ENCODE measurements at regions not wholly inside any gene's neighbourhood (a gene's known extent, or its start where the extent isn't known, plus 50 kb on each side); places are given as distances from the start of the nearest gene placed in this dataset.
A peak's percentile ranks its signal among the peaks of the same experiment; 100 is the strongest.
"Not testable (repeated sequence)": the region's sequence is repeated elsewhere in the genome, so short reads cannot be mapped to it uniquely, and the experiment has no call there.

DNA sequence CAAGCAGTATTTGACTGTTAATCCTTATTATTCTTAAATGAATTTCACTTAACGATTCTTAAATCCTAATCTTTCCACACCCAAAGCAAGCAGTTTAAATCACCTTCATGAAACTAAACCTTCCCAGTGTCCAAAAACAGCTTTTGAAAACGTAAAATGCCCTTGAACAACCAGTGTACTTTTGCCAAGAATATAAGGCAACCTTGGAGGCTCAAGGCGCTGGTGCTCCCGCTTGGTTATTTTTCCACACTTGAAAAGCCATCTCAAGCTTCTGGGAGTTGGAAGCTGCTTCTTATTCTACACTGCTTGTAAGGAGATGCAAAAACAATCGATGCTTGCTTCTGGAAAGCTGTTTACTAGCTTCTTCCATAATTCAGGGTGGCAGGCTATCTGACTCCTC lies 625.7 kb downstream of the HTR1B start:
- DNase-seq: no peak

DNA sequence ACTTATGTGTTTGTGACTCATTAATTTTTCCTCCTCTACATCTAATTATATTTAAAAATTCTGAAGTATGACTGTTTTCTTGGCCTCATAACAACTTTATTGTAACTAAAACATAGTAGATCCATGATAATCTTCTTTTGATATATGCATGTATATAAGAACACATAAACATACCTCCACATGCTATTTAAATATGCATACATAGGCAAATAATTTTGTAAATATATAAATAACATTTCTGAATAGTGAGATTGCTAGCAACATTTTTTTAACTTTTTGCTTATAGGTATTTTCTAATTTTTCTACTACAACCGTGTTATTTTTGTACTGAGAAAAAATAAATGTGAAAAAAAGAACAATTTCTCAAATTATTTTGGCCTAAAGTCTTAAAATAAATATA lies 627.6 kb downstream of the HTR1B start:
- DNase-seq: no peak

DNA sequence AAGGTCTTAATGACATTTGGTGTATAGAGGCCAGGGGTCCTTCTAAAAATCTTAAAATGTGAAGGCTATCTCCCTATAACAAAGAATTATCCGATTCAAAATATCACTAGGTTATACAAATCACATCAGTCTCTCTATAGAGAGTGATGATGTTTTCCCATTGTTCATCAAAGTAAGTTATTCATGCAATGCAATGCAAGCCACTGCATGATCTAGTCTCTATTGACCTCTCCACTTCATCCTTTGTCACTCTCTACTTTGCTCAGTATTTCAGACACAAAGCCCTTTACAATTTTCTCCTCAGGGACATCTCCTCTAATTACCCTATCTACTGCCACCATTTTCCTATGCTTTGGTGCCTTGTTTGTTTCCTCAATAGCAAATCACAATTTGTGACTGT lies 628.0 kb downstream of the HTR1B start:
- no peak for DNase-seq

DNA sequence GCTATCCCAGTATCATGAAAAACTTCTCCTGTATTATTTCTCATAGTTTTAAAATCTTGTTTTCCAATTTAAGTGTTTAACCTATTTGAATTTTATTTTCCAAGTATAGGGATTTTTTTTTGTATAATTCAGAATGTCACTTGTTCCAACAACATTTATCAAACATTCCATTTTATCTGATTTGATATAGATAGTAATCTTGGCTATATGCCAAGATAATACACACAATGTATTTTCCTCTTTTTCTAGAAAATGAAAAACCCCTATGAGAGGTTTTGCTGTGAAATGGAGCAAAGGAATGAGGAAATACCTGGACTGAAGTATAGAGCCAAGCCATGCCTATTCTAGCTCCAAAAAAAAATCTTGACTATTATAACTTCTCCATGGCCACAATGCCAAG lies 628.9 kb downstream of the HTR1B start:
- DNase-seq: no peak

DNA sequence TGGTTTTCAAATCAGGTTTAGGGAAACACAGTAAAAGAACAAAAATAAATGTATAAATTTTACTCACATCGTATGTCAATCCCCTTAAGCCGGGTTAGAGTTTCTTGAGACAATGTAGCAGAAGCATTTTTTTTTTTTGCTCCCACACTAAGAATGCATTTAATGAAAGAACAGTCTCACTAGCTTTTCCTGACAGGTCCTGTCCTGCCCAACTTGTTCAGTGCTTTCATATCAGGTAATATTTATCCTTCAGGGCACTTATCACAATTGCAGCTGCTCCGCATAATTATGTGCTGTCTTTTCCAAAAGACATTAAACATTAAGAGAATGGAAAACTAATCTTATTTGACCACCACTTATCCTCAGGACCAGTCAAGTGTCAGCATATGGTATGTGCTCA lies 632.0 kb downstream of the HTR1B start:
- no peak for DNase-seq

DNA sequence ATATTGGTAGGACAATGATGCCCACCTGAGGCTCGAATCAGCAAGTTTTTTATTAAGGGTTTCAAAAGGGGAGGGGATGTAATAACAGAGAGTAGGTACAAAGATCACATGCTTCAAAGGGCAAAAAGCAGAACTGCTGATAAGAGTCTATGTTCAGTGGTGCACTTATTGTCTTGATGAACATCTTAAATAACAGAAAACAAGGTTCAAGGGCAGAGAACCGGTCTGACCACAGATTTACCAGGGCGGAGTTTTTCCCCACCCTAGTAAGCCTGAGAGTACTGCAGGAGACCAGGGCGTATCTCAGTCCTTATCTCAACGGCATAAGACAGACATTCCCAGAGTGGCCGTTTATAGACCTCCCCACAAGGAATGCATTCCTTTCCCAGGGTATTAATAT lies 639.7 kb downstream of the HTR1B start:
- not testable (repeated sequence) for DNase-seq

DNA sequence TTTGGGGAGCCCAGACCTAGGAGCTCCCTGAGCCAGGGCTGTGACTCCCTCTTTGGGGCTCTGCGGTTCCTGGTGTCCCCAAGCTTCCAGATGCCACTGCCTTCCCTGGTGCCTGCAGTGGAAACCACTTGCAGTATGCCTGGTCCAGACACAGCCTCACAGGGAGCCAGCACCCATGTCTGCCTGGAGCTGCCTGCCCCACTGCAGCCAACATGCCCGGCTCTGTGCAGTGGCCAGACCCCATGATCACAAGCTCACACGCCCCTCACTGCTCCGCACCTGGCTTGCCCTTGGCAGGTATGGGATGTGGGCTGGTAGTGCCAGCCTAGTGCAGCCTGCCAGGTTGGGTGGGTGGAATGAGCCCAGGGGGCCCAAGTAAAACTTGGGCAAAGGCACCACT lies 644.8 kb downstream of the HTR1B start:
- no peak for DNase-seq

DNA sequence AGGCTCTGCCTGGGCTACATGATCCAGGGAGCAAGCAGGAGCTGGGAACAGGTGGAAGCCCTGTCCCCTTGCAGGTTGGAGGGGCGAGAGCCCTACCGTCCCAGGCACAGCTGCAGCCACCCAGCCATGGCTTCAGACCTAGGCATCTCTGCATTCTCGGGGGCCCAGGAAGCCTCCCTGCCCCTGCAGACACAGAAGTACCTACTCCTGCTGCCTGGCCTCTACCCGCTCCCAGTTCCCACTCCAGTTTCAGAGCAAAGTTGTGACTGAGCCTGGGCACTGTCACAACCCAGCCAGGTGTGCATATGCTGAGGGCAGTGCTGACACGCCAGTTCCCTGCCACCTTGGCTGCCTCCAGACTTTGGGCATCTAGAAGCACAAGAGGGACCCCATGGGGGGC lies 645.9 kb downstream of the HTR1B start:
- no peak for DNase-seq

DNA sequence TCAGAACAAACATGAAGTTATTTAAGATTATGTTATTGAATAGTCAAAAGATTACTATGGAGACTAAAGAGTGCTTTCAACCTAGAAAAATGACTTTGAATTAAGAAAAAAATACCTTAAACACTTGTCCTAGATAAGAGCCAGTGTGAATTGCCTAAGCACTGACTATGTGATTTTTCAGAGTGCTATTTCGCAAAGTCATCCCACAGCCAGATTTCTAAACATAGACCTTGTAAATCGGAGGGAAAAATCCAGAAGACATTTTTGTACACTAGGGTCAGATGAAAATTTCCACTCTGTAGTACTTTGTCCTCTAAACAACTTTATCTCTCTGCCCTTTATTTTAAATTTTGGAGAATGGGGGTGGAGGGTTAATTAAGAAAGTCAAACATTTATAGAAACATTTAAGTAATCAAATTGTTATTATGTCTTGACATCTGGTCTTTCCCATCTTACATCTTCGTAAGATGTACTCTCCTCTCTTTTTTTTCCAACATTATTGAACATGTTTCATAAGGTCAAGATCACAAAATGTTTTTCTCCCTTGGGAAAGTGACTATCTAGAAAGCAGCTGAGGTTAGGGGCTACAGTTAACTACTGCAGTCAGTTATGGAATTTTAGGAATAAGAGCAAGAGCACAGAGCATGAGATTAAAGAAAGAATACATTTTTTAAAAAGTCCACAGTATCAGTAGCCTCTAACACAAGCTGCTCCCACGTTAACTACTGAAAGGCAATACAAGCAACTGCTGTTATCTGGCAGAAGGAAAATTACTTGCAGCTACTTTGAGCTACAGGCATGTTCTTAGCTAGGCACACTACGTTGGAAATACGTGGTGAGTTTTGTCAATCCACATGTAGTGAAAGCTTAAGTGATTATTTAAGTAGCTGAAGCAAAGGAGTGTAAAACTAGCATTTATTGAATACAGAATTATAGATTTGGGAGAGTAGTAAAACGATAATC lies 648.5 kb downstream of the HTR1B start:
- no peak for DNase-seq

DNA sequence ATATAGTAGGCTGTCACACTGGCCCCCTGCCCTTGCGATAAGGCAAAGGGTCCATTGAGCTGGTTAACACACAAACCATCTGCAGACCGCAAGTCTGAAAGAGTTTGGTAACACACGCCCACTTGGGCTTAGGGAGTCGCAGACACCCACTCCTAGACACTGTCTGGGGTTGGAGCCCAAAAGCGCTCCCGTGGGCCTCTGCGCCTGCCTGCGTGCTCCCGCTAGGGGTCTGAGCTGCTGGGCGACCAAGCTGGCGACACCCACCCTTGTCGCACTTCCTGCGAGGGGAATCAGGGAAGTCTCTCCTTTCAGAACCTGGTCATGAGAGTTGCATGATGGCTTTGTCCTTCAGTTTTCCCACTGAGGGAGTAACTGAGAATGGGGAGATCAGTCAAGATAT lies 653.0 kb downstream of the HTR1B start:
- no peak for DNase-seq

DNA sequence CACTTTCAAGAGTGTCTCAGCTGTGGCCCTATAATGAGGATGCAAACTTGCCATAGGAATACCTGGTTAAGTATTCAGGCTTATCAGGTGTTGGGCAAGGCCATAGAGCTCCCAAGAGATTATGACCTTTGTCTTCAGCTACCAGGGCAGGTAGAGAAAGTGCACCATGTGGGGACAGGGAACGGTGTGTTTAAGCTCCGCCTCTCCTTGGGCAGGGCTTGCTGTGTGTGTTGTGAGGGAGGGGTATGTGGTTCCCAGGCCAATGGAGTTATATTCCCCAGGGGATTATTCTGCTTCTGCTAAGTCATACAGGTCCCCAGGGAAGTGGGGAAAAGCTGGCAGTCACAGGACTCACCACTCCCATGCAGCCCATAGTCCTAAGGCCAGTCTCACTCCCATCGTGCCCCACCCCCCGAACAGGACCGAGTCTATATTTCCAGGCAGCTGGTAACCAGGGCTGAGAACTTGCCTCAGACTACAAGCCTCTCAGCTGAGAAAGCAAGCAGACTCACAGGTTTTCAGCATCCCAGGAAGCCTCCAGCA lies 660.2 kb downstream of the HTR1B start:
- DNase-seq: peak; percentile 51

DNA sequence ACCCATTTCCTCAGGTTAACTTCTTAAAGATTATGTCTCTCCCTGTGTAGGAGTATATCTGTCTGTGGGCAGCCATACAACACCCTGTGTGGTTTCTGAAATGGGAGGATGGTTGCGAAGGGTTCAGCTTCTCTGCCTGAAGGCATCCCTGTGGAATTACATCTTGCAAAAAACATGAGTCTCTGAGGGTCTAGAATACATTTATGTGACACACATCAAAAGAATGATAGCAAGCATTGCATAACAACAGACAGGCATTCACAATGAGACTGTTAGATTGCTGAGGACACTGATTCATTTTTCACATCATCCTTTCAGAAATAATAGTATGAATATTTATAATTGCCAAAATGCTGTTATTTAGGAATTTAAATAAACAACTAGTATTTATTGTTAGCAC lies 670.9 kb downstream of the HTR1B start:
- DNase-seq: no peak

DNA sequence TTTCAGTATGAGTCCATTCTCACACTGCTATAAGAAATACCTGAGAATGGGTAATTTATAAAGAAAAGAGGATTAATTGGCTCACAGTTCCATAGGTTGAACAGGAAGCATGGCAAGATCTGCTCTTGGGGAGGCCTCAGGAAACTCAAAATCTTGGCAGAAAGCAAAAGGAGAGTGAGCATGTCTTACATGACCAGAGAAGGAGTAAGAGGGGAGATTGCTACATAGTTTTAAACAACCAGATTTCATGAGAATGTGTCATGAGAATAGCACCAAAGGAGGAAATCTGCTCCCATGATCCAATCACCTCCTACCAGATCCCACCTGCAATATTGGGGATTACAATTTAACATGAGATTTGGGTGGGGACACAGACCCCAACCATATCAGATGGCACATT lies 672.4 kb downstream of the HTR1B start:
- no peak for DNase-seq

DNA sequence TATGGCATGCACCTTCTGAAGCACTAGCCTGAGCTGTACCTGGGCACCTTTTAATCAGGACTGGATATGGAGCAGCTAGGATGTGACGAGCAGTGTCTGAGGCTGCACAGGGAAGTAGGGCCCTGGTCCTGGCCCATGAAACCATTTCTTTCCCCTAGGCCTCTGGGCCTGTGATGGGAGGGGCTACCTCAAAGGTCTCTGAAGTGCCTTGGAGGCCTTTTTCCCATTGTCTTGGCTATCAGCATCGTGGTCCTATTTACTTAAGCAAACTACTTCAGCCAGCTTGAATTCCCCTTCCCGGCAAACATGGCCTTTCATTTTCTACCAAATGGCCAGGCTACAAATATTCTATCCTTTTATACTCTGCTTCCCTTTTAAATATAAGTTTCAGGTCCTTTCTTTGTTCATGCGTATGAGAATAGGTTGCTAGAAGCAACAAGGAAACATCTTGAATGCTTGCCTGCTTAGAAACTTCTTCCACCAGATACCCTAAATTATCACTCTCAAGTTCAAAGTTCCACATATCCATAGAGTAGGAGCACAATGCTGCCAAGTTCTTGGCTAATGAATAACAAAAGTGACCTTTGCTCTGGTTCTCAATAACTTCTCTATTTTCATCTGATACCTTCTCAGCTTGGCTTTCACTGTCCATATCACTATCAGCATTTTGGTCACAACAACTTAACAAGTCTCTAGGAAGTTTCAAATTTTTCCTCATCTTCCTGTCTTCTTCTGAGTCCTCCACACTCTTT lies 673.1 kb downstream of the HTR1B start:
- no peak for DNase-seq

DNA sequence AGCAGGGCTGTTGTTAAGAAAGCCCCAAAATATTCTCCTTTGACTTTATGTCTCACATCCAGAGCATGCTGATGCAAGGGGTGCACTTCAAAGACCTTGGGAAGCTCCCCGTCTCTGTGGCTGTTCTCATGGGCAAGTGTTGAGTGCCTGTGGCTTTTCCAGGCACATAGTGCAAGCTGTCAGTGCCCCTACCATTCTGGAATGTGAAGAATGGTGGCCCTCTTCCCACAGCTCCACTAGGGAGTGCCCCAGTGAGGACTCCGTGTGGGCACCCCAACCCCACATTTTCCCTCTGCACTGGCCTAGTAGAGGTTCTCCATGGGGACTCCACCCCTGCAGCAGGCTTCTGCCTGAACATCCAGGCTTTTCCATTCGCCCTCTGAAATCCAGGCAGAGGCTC lies 673.7 kb downstream of the HTR1B start:
- no peak for DNase-seq

DNA sequence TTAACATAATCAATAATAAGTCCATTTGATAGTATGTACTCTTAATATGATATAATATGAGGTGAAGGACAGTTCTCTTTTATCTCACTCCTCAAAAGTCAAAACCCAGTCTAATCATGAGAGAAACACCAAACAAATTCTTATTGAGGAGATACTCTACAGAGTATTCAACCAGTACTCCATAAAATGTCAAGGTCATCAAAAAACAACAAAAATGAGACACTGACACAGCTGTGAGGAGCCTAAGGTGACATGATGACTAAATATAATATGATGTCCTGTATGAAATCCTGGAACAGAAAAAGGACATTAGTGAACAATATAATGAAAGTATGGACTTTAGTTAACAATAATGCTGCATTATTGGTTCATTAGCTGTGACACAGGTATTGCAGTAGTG lies 675.1 kb downstream of the HTR1B start:
- no peak for DNase-seq

DNA sequence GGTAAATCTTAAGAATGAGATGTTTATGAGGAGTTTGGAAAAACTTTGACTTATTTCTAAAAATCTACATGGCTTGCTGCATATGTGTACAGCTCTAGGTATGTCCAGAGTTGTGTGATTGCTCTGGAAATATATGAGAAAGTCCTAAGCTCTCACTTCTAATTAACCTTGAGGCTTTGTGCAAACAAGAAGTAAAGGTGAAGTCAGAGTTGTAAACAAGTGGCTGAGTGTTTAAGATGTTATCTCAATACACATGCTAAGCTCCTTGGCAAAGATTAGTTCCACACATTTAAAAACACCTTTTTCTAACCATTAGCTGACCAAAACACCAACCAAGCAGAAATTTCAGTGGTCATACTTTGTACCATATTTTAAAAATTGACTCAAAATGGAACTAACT lies 684.2 kb downstream of the HTR1B start:
- DNase-seq: no peak

DNA sequence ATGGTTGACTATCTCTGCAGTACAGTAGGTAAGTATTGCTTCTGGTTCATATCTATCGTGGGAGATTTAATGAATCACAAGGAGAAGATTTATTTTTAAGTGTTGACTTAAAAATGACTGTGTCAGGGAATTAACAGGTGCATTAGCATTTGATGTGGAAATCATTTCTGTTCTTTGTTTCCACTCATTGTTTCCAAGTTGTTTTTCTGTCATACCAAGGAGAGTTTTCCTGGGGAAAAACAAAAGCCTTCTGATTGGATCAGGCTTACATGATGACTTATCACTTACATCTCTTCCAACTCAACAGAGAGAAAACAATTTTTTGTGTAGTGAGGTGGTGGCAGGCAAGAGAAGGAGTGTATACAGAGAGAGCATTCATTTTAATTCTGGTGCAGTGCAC lies 686.4 kb downstream of the HTR1B start:
- no peak for DNase-seq

DNA sequence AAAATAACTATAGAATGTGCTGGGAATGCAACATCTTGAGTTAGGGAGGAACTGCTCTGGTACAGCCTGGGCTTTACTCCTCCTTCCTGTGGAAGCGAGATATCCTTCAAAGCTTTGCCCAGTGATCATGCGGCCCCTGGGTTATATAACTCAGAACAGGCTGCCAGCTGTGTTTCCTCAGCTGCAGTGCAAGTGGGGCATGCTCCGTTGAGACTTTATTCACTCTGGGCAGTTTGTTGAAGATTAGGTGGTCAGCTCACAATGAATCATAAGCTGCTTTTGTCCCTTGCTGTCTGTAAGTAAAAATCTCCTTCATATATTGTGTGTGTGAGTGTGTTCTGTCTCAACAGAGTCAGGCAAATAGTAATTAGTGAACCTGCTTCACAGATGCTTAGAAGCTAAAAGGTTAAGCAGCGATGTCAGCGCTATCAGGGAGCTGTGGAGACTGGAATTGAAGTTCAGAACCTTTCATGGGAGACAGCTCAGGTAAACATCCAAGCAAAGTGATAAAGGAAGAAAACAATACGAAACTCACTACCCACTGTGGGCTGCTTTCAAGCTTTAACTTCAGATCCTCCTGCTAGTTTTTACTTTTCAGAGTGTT lies 688.4 kb downstream of the HTR1B start:
- DNase-seq: no peak

DNA sequence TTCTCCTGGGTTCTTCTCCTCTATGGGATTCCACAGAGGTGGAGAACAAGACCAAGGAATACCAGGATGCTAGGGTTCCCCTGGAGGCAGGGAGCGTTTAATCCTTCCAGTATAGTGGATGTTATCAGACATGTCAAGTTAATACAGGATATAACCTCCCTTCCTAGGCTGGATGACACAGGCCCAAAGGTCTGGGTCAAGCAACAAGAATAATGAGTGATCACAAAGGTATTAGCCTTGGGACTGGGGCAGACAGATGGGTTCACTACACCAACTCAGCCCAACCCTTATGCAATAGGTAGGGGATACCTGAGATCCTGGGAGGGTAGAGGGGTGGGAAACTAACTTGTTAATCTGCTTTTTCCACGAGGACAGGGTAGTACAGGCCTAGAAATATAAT lies 690.3 kb downstream of the HTR1B start:
- DNase-seq: no peak

DNA sequence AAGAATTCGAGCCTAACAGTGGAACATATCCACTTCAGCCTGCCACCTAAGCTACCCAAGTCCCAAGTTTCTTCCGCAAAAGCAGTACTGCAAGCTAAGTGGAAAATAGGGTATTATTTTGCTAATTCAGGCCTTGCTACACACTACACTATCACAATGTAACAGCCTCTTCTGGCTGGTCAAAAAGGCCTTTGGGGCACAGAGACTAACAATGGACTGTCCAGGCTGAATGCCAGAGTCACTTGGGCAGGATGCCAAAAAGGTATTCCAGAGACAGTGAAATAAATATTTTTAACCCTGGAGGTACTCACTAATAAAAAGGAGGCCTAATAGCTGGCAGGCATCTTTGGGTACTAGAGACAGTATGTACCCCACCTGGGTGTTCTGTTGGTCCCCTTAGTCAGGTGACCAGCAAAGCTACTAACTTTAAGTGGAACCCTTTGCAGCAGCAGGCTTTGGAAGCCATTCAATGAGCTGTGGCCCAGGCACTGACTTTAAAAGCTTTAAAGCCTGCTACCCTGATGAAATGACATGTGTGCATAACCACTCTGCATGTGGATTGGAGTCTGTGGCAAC lies 692.1 kb downstream of the HTR1B start:
- DNase-seq: no peak

DNA sequence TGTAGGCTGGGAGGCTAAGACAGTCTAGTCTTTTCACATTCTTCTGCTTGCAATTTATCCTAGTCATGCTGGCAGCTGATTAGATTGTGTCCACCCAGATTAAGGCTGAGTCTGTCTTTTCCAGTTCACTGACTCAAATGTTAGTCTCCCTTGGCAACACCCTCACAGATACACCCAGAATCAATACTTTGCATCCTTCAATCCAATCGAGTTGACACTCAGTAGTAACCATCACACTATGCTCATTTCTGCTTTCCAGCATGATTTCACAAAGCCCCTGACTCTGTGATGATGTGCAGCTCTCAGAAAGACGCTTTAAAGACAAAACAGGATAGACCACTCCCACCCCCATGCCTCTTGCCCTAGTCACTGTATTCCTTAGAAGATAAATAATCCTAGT lies 693.0 kb downstream of the HTR1B start:
- no peak for DNase-seq

DNA sequence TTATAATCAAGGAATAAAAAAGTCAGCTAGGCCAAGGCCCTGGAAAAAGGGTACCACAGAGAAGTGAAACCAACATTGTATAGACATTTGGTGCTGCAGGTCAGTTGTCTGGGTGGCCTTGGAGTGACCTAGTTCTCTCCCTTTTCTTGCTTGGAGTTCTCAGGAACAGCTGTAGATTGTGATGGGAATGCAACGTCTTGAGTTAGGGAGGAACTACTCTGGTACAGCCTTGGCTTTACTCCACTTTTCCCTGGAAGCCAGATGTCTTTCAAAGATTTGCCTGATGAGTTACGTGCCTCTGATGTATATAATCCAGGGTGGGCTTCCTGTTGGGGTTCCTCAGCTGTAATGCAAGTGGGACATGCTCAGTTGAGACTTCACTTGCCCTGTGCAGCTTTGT lies 694.7 kb downstream of the HTR1B start:
- DNase-seq: no peak

Data from DMS153 (cell line).